ENCODE measurements at regions not wholly inside any gene's neighbourhood (a gene's known extent, or its start where the extent isn't known, plus 50 kb on each side); places are given as distances from the start of the nearest gene placed in this dataset.

DNA sequence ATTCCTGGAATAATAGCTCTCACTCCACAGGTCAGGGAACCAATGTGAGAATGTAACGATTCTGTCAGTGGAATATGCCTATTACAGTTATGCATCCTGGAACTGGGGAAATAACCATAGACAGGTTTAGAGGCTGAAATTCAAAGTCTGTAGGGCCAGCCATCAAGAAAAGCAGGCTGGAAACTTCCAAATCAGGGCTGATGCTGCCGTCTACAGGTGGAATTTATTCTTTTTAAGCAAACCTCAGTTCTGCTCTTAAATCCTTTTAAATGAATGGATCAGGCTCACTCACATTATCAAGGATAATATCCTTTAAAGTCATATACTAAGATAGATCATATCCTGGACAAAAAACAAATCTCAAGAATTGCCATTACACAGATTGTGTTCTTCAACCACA lies 699.8 kb downstream of the NR2F2 start:
- no TSS peak for BruUV-seq (replicated peaks)
- no peak overlapping the region for H3K27ac ChIP-seq (ENCODE audit: extremely low read length, insufficient read depth, low read length)
- H3K4me3 ChIP-seq (replicated peaks in 1 of 3; ENCODE audit: insufficient read depth in 1 of 3, low read depth in 2 of 3, low read length in 3 of 3) = no peak overlapping the region
- H3K27me3 ChIP-seq (ENCODE audit: control insufficient read depth in 1 of 2, insufficient read depth in 2 of 2, low read length in 2 of 2) = no peaks in the 10 kb centered on the region
- TF ChIP-seq, protein P1, sequence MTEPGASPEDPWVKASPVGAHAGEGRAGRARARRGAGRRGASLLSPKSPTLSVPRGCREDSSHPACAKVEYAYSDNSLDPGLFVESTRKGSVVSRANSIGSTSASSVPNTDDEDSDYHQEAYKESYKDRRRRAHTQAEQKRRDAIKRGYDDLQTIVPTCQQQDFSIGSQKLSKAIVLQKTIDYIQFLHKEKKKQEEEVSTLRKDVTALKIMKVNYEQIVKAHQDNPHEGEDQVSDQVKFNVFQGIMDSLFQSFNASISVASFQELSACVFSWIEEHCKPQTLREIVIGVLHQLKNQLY (CRISPR knock-in tag; IDR thresholded peaks at IDR 0.05) = no peak
- TF ChIP-seq, protein P2, sequence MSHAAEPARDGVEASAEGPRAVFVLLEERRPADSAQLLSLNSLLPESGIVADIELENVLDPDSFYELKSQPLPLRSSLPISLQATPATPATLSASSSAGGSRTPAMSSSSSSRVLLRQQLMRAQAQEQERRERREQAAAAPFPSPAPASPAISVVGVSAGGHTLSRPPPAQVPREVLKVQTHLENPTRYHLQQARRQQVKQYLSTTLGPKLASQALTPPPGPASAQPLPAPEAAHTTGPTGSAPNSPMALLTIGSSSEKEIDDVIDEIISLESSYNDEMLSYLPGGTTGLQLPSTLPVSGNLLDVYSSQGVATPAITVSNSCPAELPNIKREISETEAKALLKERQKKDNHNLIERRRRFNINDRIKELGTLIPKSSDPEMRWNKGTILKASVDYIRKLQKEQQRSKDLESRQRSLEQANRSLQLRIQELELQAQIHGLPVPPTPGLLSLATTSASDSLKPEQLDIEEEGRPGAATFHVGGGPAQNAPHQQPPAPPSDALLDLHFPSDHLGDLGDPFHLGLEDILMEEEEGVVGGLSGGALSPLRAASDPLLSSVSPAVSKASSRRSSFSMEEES (CRISPR knock-in tag; IDR thresholded peaks at IDR 0.05) = no peak
- TF ChIP-seq HOXA7 (CRISPR knock-in tag; IDR thresholded peaks at IDR 0.05) = no peak
- TF ChIP-seq, protein P3, sequence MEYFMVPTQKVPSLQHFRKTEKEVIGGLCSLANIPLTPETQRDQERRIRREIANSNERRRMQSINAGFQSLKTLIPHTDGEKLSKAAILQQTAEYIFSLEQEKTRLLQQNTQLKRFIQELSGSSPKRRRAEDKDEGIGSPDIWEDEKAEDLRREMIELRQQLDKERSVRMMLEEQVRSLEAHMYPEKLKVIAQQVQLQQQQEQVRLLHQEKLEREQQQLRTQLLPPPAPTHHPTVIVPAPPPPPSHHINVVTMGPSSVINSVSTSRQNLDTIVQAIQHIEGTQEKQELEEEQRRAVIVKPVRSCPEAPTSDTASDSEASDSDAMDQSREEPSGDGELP (IDR thresholded peaks at IDR 0.05; ENCODE audit: borderline replicate concordance, low read depth) = no peak
- no peak for TF ChIP-seq FOXK1 (CRISPR knock-in tag; IDR thresholded peaks at IDR 0.05; ENCODE audit: borderline replicate concordance, low read depth)
- TF ChIP-seq TEAD3 (CRISPR knock-in tag; optimal IDR thresholded peaks at IDR 0.05; ENCODE audit: borderline replicate concordance) = no peak
- TF ChIP-seq, protein P4, sequence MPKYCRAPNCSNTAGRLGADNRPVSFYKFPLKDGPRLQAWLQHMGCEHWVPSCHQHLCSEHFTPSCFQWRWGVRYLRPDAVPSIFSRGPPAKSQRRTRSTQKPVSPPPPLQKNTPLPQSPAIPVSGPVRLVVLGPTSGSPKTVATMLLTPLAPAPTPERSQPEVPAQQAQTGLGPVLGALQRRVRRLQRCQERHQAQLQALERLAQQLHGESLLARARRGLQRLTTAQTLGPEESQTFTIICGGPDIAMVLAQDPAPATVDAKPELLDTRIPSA (CRISPR knock-in tag; IDR thresholded peaks at IDR 0.05; ENCODE audit: borderline replicate concordance) = no peak
- TF ChIP-seq HMGA1 (CRISPR knock-in tag; conservative IDR thresholded peaks at IDR 0.05) = no peak
- TF ChIP-seq CENPX (CRISPR knock-in tag; IDR thresholded peaks at IDR 0.05) = no peak
- TF ChIP-seq ZNF484 (CRISPR knock-in tag; IDR thresholded peaks at IDR 0.05; ENCODE audit: borderline replicate concordance, low read depth) = no peak
- TF ChIP-seq, protein P5, sequence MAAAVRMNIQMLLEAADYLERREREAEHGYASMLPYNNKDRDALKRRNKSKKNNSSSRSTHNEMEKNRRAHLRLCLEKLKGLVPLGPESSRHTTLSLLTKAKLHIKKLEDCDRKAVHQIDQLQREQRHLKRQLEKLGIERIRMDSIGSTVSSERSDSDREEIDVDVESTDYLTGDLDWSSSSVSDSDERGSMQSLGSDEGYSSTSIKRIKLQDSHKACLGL (CRISPR knock-in tag; IDR thresholded peaks at IDR 0.05) = no peak
- no peak for TF ChIP-seq ZNF607 (CRISPR knock-in tag; IDR thresholded peaks at IDR 0.05; ENCODE audit: borderline replicate concordance)
- no peak for TF ChIP-seq NCOA1 (CRISPR knock-in tag; IDR thresholded peaks at IDR 0.05)
- TF ChIP-seq GATAD2A (CRISPR knock-in tag; IDR thresholded peaks at IDR 0.05) = no peak
- TF ChIP-seq, protein P6, sequence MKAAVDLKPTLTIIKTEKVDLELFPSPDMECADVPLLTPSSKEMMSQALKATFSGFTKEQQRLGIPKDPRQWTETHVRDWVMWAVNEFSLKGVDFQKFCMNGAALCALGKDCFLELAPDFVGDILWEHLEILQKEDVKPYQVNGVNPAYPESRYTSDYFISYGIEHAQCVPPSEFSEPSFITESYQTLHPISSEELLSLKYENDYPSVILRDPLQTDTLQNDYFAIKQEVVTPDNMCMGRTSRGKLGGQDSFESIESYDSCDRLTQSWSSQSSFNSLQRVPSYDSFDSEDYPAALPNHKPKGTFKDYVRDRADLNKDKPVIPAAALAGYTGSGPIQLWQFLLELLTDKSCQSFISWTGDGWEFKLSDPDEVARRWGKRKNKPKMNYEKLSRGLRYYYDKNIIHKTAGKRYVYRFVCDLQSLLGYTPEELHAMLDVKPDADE (CRISPR knock-in tag; IDR thresholded peaks at IDR 0.05) = no peak
- no peaks in the 10 kb centered on the region for H3K36me3 ChIP-seq (replicated peaks in 1 of 2; ENCODE audit: control insufficient read depth in 1 of 2, insufficient read depth in 2 of 2, low read length in 2 of 2)
- intact Hi-C loops (cut with micrococcal nuclease; ENCODE audit: unreplicated experiment) = no loop called here
- CTCF ChIA-PET (ENCODE audit: low intra/inter-chr PET ratio, low total read pairs) = no interaction called here
- in situ Hi-C loops (cut with HindIII; ENCODE audit: extremely low pct_ligation_motif_present, low pct_unique_long_range_greater_than_20kb) = no loop called here
- FAIRE-seq (no peak), DNase-seq (ENCODE audit: low spot score) (no peak), ATAC-seq (no peak)
- H3K9ac ChIP-seq (ENCODE audit: insufficient read depth, low read depth, low read length) = no peak overlapping the region
- H2AFZ ChIP-seq (ENCODE audit: low read length) = no peak overlapping the region
- 0% methylated on average over 2 of the region's 2 CpGs for WGBS (ENCODE audit: low lambda C conversion rate)
- no peaks in the 10 kb centered on the region for H3K79me2 ChIP-seq (ENCODE audit: insufficient read depth, low read length)
- no peak overlapping the region for H3K4me2 ChIP-seq (ENCODE audit: low read depth, low read length)
- H3K9me3 ChIP-seq (ENCODE audit: low read length) = peaks cover 90% of the 10 kb centered on the region
- no peaks in the 10 kb centered on the region for H4K20me1 ChIP-seq (ENCODE audit: insufficient read depth, low read length)
- POLR2A ChIA-PET = no interaction called here
- H3K4me1 ChIP-seq (ENCODE audit: insufficient read depth, low read length) = no peaks in the 10 kb centered on the region

Data from HepG2 (cell line).